Common myeloid progenitor, CD34-positive (primary cell): ENCODE measurements at regions not wholly inside any gene's neighbourhood (a gene's known extent, or its start where the extent isn't known, plus 50 kb on each side); places are given as distances from the start of the nearest gene placed in this dataset.

Experiments
- CTCF ChIA-PET: fragments of 350-600 bp; sonication (Branson Sonifier 250); formaldehyde crosslinking; loops from one replicate; lab custom pipeline; 2021; ENCODE audit warnings: antibody characterized with exemption; lab: Charles Lee
- POLR2A ChIA-PET: fragments of 350-600 bp; sonication (Branson Sonifier 250); formaldehyde crosslinking; loops from one replicate; lab custom pipeline; 2021; ENCODE audit warnings: antibody characterized with exemption; lab: Charles Lee
- DNase-seq, 3 donors: peaks; one replicate each; pipeline versions ENCODE4 v3.0.0 to v3.0.0-alpha.2; 2013
- H3K27ac ChIP-seq, 2 experiments: 1 replicate in 1 of 2; 2 replicates in 1 of 2; pipeline ENCODE4 v1.7.0; 2013; ENCODE audit warnings: inconsistent platforms in 2 of 2, low read length in 2 of 2, mild to moderate bottlenecking in 2 of 2, low read depth in 1 of 2, moderate library complexity in 1 of 2; ENCODE audit not compliant: severe bottlenecking in 2 of 2, insufficient read depth in 1 of 2, poor library complexity in 1 of 2
- H3K27me3 ChIP-seq, 5 experiments: replicated peaks in 2 of 5; 1 replicate in 3 of 5; 2 replicates in 2 of 5; pipeline versions ENCODE4 v1.6.1 to v1.7.0; 2013; ENCODE audit warnings: low read length in 4 of 5, mild to moderate bottlenecking in 2 of 5, moderate library complexity in 2 of 5, inconsistent platforms in 1 of 5; ENCODE audit not compliant: insufficient read depth in 5 of 5, control insufficient read depth in 4 of 5
- H3K36me3 ChIP-seq, 4 experiments: 1 replicate in 2 of 4; 2 replicates in 2 of 4; pipeline versions ENCODE4 v1.6.1 to v1.7.0; 2013; ENCODE audit warnings: low read length in 3 of 4, control low read depth in 1 of 4, mild to moderate bottlenecking in 1 of 4; ENCODE audit not compliant: control insufficient read depth in 4 of 4, insufficient read depth in 4 of 4
- H3K4me1 ChIP-seq, 4 experiments: 1 replicate in 3 of 4; 2 replicates in 1 of 4; pipeline versions ENCODE4 v1.6.1 to v1.7.1; 2013; ENCODE audit warnings: low read length in 3 of 4, mild to moderate bottlenecking in 3 of 4, control low read depth in 1 of 4, inconsistent platforms in 1 of 4, moderate library complexity in 1 of 4; ENCODE audit not compliant: control insufficient read depth in 4 of 4, insufficient read depth in 4 of 4; ENCODE audit errors: control extremely low read depth in 1 of 4
- H3K4me3 ChIP-seq, 7 experiments: 1 replicate in 4 of 7; 2 replicates in 3 of 7; pipeline versions ENCODE4 v1.5.1 to v1.7.0; 2013; ENCODE audit warnings: mild to moderate bottlenecking in 7 of 7, low read length in 6 of 7, moderate library complexity in 6 of 7, inconsistent platforms in 2 of 7, low read depth in 2 of 7, control low read depth in 1 of 7; ENCODE audit not compliant: insufficient read depth in 4 of 7, control insufficient read depth in 1 of 7; ENCODE audit errors: extremely low read depth in 1 of 7
- H3K9me3 ChIP-seq, 5 experiments: 1 replicate in 4 of 5; 2 replicates in 1 of 5; pipeline versions ENCODE4 v1.6.1 to v1.7.1; 2013; ENCODE audit warnings: low read length in 4 of 5, mild to moderate bottlenecking in 2 of 5, inconsistent platforms in 1 of 5, low read depth in 1 of 5, moderate library complexity in 1 of 5; ENCODE audit not compliant: control insufficient read depth in 4 of 5, insufficient read depth in 2 of 5; ENCODE audit errors: control extremely low read depth in 1 of 5
- WGBS: methylation state at CpG from one replicate; pipeline ENCODE4 v1.1.5; 2013; ENCODE audit not compliant: insufficient coverage; 5-methylcytosine and 5-hydroxymethylcytosine counted together

DNA sequence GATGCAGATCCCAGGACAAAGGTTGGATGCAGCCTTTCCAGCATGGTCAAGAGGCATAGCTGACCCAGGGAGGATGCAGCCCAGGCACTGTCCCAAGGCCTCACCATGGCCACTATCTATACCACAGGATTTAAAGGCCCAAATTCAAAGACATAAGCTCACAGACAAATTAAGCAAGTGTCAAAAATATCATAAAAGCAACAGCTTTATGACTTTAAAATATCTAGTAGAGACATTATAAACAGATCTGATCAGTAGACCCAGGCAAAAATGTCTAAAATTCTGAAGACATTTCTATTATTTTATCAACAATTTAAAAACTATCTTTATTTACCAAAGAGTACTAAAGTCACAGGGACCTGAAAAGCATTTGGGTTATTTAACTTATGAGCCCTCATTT is 373.5 kb downstream of the CDC5L start:
- CTCF ChIA-PET, result no interaction called here
- DNase-seq, result no peak
- Histone ChIP-seq H3K4me3 (no peak overlapping the region), H3K9me3 (peaks cover 3 to 20% (median 10%) of the 10 kb centered on the region in 5 experiments), H3K27ac (no peak overlapping the region), H3K36me3 (no peaks in the 10 kb centered on the region), H3K4me1 (no peaks in the 10 kb centered on the region), H3K27me3 (no peaks in the 10 kb centered on the region)
- POLR2A ChIA-PET, result no interaction called here

DNA sequence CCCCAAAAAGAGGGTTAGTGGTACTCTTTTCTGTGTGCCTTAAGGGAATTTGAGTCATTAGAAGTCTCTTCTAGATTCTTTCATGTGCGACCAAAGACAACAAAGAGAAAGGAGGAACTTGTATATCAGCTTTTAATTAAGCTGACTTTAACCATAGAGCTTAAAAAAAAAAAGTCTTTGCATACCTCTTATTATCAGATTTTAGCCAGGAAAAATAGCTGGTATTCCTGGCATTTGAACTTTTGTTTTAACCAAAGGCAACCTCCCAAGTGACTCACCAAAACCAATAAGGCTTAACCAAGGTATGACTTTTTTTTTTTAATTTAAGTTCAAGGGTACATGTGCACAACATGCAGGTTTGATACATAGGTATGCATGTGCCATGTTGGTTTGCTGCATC is 375.0 kb downstream of the CDC5L start:
- Histone ChIP-seq H3K4me3 (no peak overlapping the region), H3K27me3 (no peaks in the 10 kb centered on the region), H3K27ac (no peak overlapping the region), H3K9me3 (peaks cover 3 to 20% (median 10%) of the 10 kb centered on the region in 5 experiments), H3K36me3 (no peaks in the 10 kb centered on the region), H3K4me1 (no peaks in the 10 kb centered on the region)
- POLR2A ChIA-PET, result no interaction called here
- 100% methylated on average over 1 of the region's 1 CpG for WGBS
- CTCF ChIA-PET, result interaction anchor here (0.6 kb wide), 1 partner anchor 251 kb away, joined by 3 read pairs; no protein-coding TSS in a partner anchor
- DNase-seq, result no peak

DNA sequence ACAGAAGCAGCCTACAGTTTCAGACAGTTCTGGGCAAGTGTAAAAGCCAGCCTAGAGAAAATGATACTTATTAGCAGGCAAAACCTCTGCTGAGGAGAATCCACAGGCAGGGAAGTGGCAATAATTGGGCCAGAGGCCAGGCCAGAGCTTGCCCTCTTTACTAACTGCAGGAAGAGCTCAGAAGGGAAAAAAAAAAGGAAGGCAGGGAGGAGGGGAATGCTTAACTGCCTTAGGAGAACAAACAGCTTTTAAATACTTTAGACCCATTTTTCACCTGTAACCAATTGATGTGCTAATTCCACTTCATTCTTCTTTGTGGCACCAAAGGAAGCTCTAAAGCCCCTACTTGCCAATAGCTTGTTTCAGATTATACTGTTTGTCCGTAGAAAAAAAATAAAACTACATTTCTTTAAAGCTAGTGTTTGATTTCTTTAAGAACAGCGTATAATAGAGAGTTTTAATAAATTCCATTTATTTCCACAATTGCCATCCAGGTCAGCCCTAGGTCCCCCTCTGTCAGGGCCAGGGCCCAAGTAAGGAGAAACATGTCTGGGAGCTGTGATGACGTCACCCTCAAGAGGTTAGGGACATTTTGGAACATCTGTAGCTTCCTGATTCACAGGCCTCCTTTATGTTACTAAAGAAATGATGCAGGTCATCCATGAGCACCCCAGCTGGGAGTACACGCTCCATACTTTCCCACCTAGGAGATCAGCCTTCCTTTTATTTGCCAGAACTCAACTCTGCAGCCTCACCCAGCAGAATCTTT is 384.3 kb downstream of the CDC5L start:
- POLR2A ChIA-PET, result no interaction called here
- peaks cover 0 to 2% (median 0%) of the 10 kb centered on the region in 5 experiments for H3K9me3 ChIP-seq
- WGBS, result 78% methylated on average over 1 of the region's 4 CpGs
- H3K27ac ChIP-seq, result no peak overlapping the region
- H3K4me1 ChIP-seq, result peaks cover 0 to 3% (median 1%) of the 10 kb centered on the region in 4 experiments
- DNase-seq, result peak in 1 of 3 donors; percentile 6
- no peak overlapping the region for H3K4me3 ChIP-seq
- CTCF ChIA-PET, result no interaction called here
- no peaks in the 10 kb centered on the region for H3K27me3 ChIP-seq
- H3K36me3 ChIP-seq, result no peaks in the 10 kb centered on the region

DNA sequence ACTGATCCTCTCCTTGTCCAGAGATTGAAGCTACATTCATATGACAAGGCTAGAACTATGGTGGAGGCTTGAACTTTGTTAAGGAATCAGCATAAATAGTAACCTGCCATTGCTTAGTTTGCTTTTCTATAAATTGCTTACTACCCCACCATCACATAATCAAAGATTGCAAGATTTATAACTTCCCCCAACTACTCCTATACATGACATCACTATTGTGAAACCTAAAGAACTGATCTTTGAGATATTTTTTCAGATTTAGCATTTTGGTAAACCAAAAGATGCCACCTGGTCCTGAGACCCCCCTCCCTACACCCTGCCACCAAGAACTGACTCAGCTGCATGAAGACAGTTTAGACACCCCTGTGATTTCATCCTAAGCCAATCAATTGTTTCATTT is 385.3 kb downstream of the CDC5L start:
- Histone ChIP-seq H3K27ac (no peak overlapping the region), H3K36me3 (no peaks in the 10 kb centered on the region), H3K27me3 (no peaks in the 10 kb centered on the region), H3K4me1 (peaks cover 0 to 3% (median 1%) of the 10 kb centered on the region in 4 experiments), H3K9me3 (peaks cover 0 to 2% (median 0%) of the 10 kb centered on the region in 5 experiments), H3K4me3 (no peak overlapping the region)
- ChIA-PET CTCF (no interaction called here), POLR2A (no interaction called here)
- peak in 1 of 3 donors; percentile 25 for DNase-seq

DNA sequence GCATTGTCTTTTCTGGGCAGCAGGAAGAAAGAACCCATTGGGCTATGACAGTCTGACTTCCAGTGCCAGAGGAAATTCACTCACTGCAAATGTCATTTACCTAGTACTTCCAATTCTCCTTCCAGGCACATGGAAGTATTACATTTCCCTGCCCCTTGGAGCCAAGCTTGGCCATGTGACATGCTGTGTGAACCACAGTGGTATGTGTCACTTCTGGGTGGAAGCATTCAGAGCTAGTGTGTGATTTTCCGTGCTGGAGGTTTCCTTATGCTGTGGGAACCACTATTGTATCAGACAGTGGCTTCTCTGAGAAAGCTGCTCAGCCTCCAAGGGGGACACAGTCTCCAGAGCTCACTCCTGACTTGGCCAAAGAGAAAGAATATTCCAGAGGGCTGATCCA is 387.6 kb downstream of the CDC5L start:
- ChIA-PET CTCF (no interaction called here), POLR2A (no interaction called here)
- H3K36me3 ChIP-seq, result no peaks in the 10 kb centered on the region
- H3K9me3 ChIP-seq, result peaks cover 0 to 2% (median 0%) of the 10 kb centered on the region in 5 experiments
- no peak overlapping the region for H3K4me3 ChIP-seq
- DNase-seq, result no peak
- H3K27ac ChIP-seq, result no peak overlapping the region
- H3K4me1 ChIP-seq, result peaks cover 0 to 8% (median 3%) of the 10 kb centered on the region in 4 experiments
- H3K27me3 ChIP-seq, result no peaks in the 10 kb centered on the region
- WGBS, result 71% methylated on average over 1 of the region's 1 CpG

DNA sequence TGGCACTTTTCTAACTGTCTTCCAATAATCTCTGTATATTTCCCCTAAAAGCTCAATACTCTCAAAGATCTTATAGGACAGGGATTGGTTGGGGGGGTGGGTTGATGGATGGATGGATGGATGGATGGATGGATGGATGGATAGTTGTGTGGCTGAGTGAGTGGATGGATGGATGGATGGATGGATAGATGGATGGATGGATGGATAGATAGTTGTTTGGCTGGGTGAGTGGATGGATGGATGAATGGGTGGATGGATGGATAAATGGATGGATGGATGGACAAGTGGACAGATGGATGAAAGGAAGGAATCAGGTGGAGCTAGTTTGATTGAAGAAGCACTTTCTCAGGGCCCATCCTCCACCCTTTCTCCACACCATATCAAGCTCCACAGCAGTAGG is 388.8 kb downstream of the CDC5L start:
- DNase-seq, result no peak

DNA sequence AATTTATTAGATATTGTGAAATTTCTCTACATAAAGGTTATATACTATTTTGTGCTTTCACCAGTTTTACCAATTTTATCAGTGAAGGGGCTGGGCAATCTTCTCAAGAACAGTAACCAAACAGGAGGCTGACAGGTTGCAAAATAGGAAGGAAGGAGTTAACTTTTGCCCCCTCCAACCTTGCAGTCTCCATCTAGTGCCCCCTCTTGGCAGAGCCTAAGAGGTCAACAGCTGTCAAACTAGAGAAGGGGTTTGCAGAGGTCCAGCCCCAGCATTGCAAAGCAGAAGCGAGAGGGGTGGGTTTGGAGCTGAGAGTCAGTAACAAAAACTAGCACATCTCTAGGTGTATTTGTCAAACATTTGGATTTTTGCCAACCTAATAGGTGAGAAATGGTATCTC is 391.0 kb downstream of the CDC5L start:
- CTCF ChIA-PET, result no interaction called here
- DNase-seq, result no peak
- Histone ChIP-seq H3K27me3 (no peaks in the 10 kb centered on the region), H3K27ac (no peak overlapping the region), H3K9me3 (peaks cover 0 to 2% (median 0%) of the 10 kb centered on the region in 5 experiments), H3K4me3 (no peak overlapping the region), H3K36me3 (no peaks in the 10 kb centered on the region), H3K4me1 (peaks cover 0 to 8% (median 0%) of the 10 kb centered on the region in 4 experiments)
- POLR2A ChIA-PET, result no interaction called here
- 100% methylated on average over 1 of the region's 1 CpG for WGBS

More for the DNA sequence above, 388.8 kb downstream of the CDC5L start:
- ChIA-PET CTCF (no interaction called here), POLR2A (no interaction called here)
- H3K36me3 ChIP-seq, result no peaks in the 10 kb centered on the region
- peaks cover 0 to 8% (median 3%) of the 10 kb centered on the region in 4 experiments for H3K4me1 ChIP-seq
- H3K27ac ChIP-seq, result no peak overlapping the region
- no peak overlapping the region for H3K4me3 ChIP-seq
- peaks cover 0 to 2% (median 0%) of the 10 kb centered on the region in 5 experiments for H3K9me3 ChIP-seq
- no peaks in the 10 kb centered on the region for H3K27me3 ChIP-seq
